H1 (cell line): ENCODE measurements at regions not wholly inside any gene's neighbourhood (a gene's known extent, or its start where the extent isn't known, plus 50 kb on each side); places are given as distances from the start of the nearest gene placed in this dataset.

Experiments used
- ASH2L ChIP-seq: fragments of 200-600, 300-600 bp; sonication (generic); IDR thresholded peaks from one replicate; pipeline ENCODE4 v1.7.1; 2017; ENCODE audit warnings: low read length
- HDAC6 ChIP-seq: IDR thresholded peaks from one replicate; pipeline ENCODE4 v1.7.1; 2012; ENCODE audit warnings: low read depth, mild to moderate bottlenecking, inconsistent platforms, low read length, moderate library complexity
- RNF2 ChIP-seq: fragments of 200-900, 300-1000 bp; sonication (generic); IDR thresholded peaks from 2 replicates; pipeline ENCODE4 v1.7.1; 2016; ENCODE audit warnings: borderline replicate concordance, low read depth, mild to moderate bottlenecking, antibody characterized with exemption, low read length; ENCODE audit not compliant: poor library complexity, severe bottlenecking; ENCODE audit errors: missing control alignments
- RXRA ChIP-seq: IDR thresholded peaks from 2 replicates; pipeline ENCODE4 v1.6.1; 2011; ENCODE audit warnings: low read depth, mild to moderate bottlenecking, low read length, moderate library complexity; ENCODE audit not compliant: insufficient read depth
- TBP ChIP-seq: IDR thresholded peaks from 2 replicates; pipeline ENCODE4 v1.6.1; 2011; ENCODE audit warnings: low read depth, low read length, improper control_type of control experiment
- TCF12 ChIP-seq: IDR thresholded peaks from 2 replicates; pipeline ENCODE4 v1.6.1; 2011; ENCODE audit warnings: low read depth, mild to moderate bottlenecking, low read length

GRCh38 chr16:59567496-59567895 lies 833.4 kb upstream of the GOT2 start (continued):
- no peak for TF ChIP-seq RXRA
- no peak for TF ChIP-seq RNF2
- TF ChIP-seq ASH2L: no peak
- TF ChIP-seq TCF12: no peak
- no peak for TF ChIP-seq TBP
- no peak for TF ChIP-seq HDAC6
